NCI-H1694 (cell line): ENCODE measurements at regions not wholly inside any gene's neighbourhood (a gene's known extent, or its start where the extent isn't known, plus 50 kb on each side); places are given as distances from the start of the nearest gene placed in this dataset.
"Not testable (repeated sequence)": the region's sequence is repeated elsewhere in the genome, so short reads cannot be mapped to it uniquely, and the experiment has no call there.

Source experiments
- DNase-seq: peaks from one replicate; lab custom pipeline; 2025; lab: John Stamatoyannopoulos, UW

- no peak for DNase-seq
These were observed 91.0 kb upstream of the GNAQ start for GRCh38 chr9:78122631-78123030.

DNA sequence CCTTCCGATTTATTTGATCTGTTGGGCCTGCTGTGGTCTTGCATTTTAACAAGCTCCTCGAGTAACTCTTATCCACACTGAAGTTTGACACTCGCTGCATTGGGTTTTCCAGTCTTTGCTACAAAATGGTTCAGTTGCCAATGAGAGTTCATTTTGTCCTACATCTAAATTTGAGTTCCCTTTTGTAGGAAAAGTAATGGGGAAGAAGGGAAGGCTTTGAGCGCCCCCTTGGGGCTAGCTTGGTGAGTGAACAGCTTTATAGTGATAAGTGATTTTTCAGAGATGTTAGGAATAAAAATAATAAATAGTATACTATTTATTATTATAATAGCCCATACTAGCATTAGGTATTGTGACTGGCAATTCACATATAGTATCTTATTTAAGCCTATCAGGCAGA lies 89.9 kb upstream of the GNAQ start:
- DNase-seq = peak; percentile 71

DNA sequence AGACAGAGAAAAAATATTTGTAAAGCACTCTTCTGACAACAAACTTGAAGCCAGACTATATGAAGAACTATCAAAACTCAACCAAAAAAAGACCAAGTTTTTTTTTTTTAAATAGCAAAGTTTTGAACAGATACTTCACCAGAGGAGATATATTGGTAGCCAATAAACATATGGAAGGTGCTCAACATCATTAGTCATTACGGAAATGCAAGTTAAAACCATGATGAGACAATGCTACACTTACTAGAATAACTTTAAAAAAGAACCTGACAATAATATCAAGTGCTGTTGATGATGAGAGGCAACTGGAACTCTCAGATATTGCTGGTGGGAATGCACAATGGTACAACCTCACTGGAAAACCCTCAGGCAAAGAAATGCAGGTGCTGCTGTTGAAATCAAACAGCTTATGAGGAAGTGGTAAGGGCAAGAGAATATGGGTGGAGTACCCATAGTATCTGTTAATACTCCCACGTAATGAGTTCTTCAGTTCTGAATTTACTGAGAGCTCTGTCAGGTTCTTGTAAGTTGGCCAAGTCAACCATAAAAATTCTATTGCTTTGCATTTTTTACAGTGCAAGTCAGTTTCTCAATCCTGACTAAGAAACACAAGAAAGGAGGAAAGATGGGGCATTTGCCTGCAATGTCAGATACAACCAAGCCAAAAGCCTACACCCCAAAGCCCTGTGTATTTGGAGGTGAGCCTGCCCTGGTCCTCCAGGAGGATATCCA lies 87.3 kb upstream of the GNAQ start:
- no peak for DNase-seq

- no peak for DNase-seq
These were observed 83.5 kb upstream of the GNAQ start for GRCh38 chr9:78115073-78115472.

DNA sequence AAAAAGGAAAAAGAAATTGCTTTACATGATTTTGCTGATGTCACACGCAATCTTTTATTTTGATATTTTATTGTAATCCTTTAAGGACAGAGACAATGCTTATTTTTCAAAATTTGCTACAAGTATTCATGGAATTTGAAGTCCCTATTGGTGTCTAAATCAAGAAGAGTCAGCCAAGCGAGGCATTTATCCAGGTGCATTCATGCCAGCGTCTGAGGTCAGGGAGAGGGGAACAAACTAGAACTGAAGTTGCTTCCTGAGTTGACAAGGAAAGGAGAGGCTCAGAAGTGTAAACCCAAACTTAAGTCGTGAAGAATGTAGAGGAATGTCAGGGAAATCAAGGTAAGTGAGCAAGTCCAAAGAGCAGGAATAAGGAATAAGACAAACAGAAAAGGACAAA lies 83.0 kb upstream of the GNAQ start:
- DNase-seq = no peak

DNA sequence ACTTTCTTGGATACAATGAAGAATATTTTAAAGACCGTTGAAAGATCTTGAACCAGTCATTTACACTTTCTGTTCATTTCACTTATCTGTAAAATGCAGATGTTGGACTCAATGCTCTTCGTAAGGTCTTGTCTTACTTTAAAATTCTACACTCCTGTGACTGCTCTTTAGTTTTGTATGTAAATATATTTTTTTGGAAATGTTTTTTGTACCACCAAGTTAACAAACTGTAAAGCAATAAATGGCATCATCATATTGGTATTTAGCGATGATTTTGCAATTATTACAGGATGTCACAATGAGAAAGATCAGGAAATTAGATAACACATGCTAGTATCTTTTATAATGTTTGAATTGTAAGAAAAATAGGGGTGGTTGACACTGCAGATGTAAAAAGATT lies 80.8 kb upstream of the GNAQ start:
- DNase-seq = no peak

DNA sequence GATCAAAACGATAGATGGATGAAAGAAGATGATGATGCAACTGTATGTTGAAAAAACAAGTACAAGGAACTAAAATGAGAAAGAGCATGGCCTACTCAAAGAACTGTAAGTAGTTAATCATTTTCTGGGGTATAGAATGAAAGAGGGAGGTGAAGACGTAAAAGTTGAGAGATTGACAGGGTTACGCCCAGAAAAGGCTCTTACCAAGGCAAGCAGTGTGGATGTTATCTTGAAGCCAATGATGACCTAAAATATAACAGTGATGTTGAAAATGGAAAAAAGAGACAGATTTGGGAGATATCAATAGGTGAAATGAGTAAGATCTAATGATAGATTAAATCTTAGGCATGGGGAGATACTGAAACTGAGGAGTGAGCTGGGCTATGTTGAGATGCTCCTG lies 80.4 kb upstream of the GNAQ start:
- no peak for DNase-seq

- no peak for DNase-seq
These were observed 77.5 kb upstream of the GNAQ start for GRCh38 chr9:78109075-78109474.

DNA sequence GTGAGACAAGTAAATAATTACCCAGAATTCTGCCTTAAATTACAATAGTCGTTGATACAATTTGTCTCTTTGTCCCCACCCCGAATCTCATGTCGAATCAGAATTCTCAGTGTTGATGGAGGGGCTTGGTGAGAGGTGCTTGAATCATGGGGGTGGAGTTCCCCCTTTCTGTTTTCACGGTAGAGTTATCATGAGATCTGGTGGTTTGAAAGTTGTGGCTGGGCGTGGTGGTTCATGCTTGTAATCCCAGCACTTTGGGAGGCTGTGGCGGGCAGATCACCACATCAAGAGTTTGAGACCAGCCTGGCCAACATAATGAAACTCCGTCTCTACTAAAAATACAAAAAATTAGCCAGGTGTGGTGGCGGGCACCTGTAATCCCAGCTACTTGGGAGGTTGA lies 75.0 kb upstream of the GNAQ start:
- DNase-seq = not testable (repeated sequence)

- DNase-seq = no peak
These were observed 72.4 kb upstream of the GNAQ start for GRCh38 chr9:78103971-78104433.

DNA sequence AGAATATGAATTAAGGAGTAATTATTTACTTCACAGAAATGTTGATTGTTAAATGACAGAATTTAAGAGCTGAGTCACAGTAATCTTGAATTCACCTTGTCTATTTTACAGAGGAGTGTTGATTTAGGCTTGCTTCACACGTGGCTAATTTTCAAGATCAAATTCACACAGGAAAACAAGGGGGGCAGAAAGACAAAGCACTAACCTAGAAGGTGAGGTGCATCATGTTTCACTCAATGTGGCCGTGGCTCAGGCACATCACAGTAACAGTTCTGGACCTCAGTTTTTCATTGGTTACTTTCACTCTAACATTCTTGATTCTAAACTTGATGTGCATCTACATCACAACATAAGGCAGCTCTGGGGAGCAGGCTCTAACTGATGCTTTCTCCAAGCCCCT lies 69.6 kb upstream of the GNAQ start:
- no peak for DNase-seq

GRCh38 chr9:78097541-78097940 lies 65.9 kb upstream of the GNAQ start:
- DNase-seq = no peak

DNA sequence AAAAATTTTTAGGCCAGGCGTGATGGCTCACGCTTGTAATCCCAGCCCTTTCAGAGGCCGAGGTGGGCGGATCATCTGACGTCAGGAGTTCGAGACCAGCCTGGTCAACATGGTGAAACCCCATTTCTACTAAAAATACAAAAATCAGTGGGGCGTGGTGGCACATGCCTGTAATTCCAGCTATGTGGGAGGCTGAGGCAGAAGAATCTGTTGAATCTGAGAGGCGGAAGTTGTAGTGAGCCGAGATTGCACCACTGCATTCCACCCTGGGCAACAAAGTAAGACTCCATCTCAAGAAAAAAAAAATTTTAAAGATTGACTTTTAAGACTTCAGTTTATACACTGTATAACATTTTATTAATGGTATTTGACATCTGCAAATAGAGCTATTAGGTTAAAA lies 60.1 kb upstream of the GNAQ start:
- DNase-seq = no peak

DNA sequence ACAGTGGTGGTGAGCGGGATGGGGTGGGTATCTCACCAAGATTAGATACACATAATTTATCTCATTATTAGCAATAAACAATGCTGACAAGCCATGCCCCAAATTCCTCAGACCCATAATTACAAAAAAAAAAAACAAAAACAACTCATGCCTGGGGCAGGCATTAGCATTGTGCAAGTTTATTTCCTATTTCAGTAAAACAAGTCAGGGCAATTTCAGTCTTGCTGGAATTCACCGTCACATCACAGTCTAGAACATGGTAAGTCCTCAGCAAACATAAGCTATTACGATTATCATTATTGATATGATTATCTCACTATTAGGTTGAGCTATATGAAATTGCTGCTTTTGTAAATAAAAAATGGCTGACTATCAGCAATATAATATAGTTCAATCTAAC lies 57.5 kb upstream of the GNAQ start:
- no peak for DNase-seq

DNA sequence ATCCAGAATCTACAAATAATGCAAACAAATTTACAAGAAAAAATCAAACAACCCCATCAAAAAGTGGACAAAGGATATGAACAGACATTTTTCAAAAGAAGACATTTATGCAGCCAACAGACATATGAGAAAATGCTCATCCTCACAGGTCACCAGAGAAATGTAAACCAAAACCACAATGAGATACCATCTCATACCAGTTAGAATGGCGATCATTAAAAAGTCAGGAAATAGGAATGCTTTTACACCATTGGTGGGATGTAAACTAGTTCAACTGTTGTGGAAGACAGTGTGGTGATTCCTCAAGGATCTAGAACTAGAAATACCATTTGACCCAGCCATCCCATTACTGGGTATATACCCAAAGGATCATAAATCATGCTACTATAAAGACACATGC lies 56.6 kb upstream of the GNAQ start:
- DNase-seq = not testable (repeated sequence)
